WERI-Rb-1 (cell line): ENCODE measurements at regions not wholly inside any gene's neighbourhood (a gene's known extent, or its start where the extent isn't known, plus 50 kb on each side); places are given as distances from the start of the nearest gene placed in this dataset.
"Not testable (repeated sequence)": the region's sequence is repeated elsewhere in the genome, so short reads cannot be mapped to it uniquely, and the experiment has no call there.

Experiments
- DNase-seq: peaks from one replicate; pipeline ENCODE4 v3.0.0-alpha.2; 2020
- H3K27ac ChIP-seq: fragments of 250-450 bp; sonication (Bioruptor Pico); 2 replicates; pipeline ENCODE4 v1.5.1; 2020; ENCODE audit warnings: mild to moderate bottlenecking, moderate library complexity
- H3K27me3 ChIP-seq: fragments of 250-450 bp; sonication (Bioruptor Pico); 2 replicates; pipeline ENCODE4 v1.5.1; 2021; ENCODE audit warnings: mild to moderate bottlenecking, low read depth, moderate library complexity; ENCODE audit not compliant: insufficient read depth, severe bottlenecking
- H3K36me3 ChIP-seq: fragments of 250-450 bp; sonication (Bioruptor Pico); 2 replicates; pipeline ENCODE4 v1.5.1; 2020; ENCODE audit warnings: mild to moderate bottlenecking, moderate library complexity
- H3K4me3 ChIP-seq: 2 replicates; pipeline ENCODE4 v1.5.1; 2011; ENCODE audit warnings: low read depth, mild to moderate bottlenecking, control low read depth, low read length
- H3K9me3 ChIP-seq: fragments of 250-450 bp; sonication (Bioruptor Pico); 2 replicates; pipeline ENCODE4 v1.5.1; 2021; ENCODE audit warnings: mild to moderate bottlenecking, moderate library complexity; ENCODE audit not compliant: severe bottlenecking
- TF ChIP-seq, protein P1 (sequence below): IDR thresholded peaks from 2 replicates; pipeline ENCODE4 v1.5.1; 2011; ENCODE audit warnings: low read depth, mild to moderate bottlenecking, control low read depth, inconsistent platforms, low read length

GRCh38 chr7:45294559-45294958, 137.0 kb downstream of the RAMP3 start:
- Histone ChIP-seq H3K27me3 (no peaks in the 10 kb centered on the region), H3K27ac (peak overlapping the region; percentile 73), H3K9me3 (no peaks in the 10 kb centered on the region), H3K36me3 (no peaks in the 10 kb centered on the region), H3K4me3 (no peak overlapping the region)
- TF ChIP-seq, protein P1, sequence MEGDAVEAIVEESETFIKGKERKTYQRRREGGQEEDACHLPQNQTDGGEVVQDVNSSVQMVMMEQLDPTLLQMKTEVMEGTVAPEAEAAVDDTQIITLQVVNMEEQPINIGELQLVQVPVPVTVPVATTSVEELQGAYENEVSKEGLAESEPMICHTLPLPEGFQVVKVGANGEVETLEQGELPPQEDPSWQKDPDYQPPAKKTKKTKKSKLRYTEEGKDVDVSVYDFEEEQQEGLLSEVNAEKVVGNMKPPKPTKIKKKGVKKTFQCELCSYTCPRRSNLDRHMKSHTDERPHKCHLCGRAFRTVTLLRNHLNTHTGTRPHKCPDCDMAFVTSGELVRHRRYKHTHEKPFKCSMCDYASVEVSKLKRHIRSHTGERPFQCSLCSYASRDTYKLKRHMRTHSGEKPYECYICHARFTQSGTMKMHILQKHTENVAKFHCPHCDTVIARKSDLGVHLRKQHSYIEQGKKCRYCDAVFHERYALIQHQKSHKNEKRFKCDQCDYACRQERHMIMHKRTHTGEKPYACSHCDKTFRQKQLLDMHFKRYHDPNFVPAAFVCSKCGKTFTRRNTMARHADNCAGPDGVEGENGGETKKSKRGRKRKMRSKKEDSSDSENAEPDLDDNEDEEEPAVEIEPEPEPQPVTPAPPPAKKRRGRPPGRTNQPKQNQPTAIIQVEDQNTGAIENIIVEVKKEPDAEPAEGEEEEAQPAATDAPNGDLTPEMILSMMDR = no peak
- peak; percentile 19 for DNase-seq

DNA sequence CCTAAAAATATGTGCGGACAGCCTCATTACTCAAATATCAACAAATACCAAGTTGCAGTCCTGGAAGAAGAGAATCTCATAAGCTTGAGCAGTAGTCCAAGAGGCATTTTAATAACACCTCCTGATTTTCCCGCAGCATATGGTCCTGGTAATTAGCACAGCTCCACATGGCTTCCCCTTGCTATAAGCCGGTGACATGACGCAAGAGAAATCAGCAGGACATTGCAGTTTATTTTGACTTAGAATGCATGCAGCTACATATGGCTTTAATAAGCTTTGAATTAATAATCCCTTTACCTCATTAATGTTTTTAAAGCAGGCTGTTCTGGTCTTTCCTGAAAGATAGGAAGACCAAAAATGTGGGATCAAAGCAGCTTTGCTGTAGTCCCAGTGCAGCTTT, 137.6 kb downstream of the RAMP3 start:
- H3K4me3 ChIP-seq = peak overlapping the region; percentile 9
- TF ChIP-seq, protein P1 = no peak
- peak; percentile 71 for DNase-seq
- H3K9me3 ChIP-seq = no peaks in the 10 kb centered on the region
- H3K27me3 ChIP-seq = no peaks in the 10 kb centered on the region
- H3K36me3 ChIP-seq = no peaks in the 10 kb centered on the region
- H3K27ac ChIP-seq = peak overlapping the region; percentile 73

DNA sequence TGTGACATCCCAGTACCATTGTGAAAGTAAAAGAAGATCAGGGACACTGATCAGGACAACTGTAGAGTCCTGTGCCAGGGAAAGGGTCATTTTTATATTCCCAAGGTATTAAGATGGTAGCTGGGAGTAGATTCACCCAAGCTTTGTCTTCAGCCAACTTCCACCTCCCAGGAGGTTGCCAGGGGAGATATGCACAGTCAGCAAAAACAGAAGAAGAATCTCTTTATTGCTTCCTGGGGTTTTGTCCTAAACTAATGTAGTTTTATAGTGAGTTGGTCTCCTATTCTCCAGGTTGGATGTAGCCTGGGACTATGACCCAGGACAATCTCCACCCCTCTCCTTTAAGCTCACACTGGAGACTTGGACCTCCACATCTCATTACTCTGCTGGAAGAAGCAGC, 139.2 kb downstream of the RAMP3 start:
- Histone ChIP-seq H3K9me3 (no peaks in the 10 kb centered on the region), H3K27me3 (no peaks in the 10 kb centered on the region), H3K36me3 (no peaks in the 10 kb centered on the region), H3K4me3 (no peak overlapping the region), H3K27ac (no peak overlapping the region)
- no peak for DNase-seq
- TF ChIP-seq, protein P1 = no peak

GRCh38 chr7:45306752-45307305, 149.2 kb downstream of the RAMP3 start:
- H3K9me3 ChIP-seq = no peaks in the 10 kb centered on the region
- no peak overlapping the region for H3K4me3 ChIP-seq
- no peaks in the 10 kb centered on the region for H3K36me3 ChIP-seq
- H3K27ac ChIP-seq = no peak overlapping the region
- TF ChIP-seq, protein P1 = no peak
- H3K27me3 ChIP-seq = no peaks in the 10 kb centered on the region
- DNase-seq = no peak

GRCh38 chr7:45311597-45311996, 154.0 kb downstream of the RAMP3 start:
- Histone ChIP-seq H3K9me3 (peaks cover 8% of the 10 kb centered on the region), H3K4me3 (no peak overlapping the region), H3K27ac (no peak overlapping the region), H3K36me3 (no peaks in the 10 kb centered on the region), H3K27me3 (no peaks in the 10 kb centered on the region)
- no peak for DNase-seq
- TF ChIP-seq, protein P1 = no peak

DNA sequence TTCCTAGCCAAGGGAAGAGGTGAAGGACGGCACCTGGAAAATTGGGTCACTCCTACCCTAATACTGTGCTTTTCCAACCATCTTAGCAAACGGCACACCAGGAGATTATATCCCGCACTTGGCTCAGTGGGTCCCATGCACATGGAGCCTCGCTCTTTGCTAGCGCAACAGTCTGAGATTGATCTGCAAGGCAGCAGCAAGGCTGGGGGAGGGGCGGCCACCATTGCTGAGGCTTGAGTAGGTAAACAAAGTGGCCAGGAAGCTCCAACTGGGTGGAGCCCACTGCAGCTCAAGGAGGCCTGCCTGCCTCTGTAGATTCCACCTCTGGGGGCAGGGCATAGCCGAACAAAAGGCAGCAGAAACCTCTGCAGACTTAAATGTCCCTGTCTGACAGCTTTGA, 157.9 kb downstream of the RAMP3 start:
- DNase-seq, H3K27ac ChIP-seq, H3K36me3 ChIP-seq, H3K27me3 ChIP-seq, H3K4me3 ChIP-seq: not testable (repeated sequence)
- peaks cover 10% of the 10 kb centered on the region for H3K9me3 ChIP-seq
